ENCODE measurements at regions not wholly inside any gene's neighbourhood (a gene's known extent, or its start where the extent isn't known, plus 50 kb on each side); places are given as distances from the start of the nearest gene placed in this dataset.

GRCh38 chr1:108057541-108057940 is 92.6 kb upstream of the VAV3 start:
- ATAC-seq (ENCODE audit: low read depth in 2 of 2) (no peak), DNase-seq (no peak)
- Histone ChIP-seq H3K4me3 (ENCODE audit: low read depth, low read length) (no peak overlapping the region), H3K4me1 (ENCODE audit: control insufficient read depth, insufficient read depth, low read length, poor library complexity, severe bottlenecking) (no peaks in the 10 kb centered on the region), H3K27ac (ENCODE audit: insufficient read depth, low read length, poor library complexity, severe bottlenecking) (no peak overlapping the region), H3K27me3 (ENCODE audit: control insufficient read depth, insufficient read depth, low read length) (no peaks in the 10 kb centered on the region), H3K36me3 (ENCODE audit: control insufficient read depth, insufficient read depth, low read length) (no peaks in the 10 kb centered on the region), H3K9me3 (ENCODE audit: control insufficient read depth in 2 of 2, low read length in 2 of 2) (no peaks in the 10 kb centered on the region)
- Mint-ChIP-seq H3K36me3 (peaks cover 3% of the 10 kb centered on the region), H3K27ac (no peak overlapping the region), H3K9me3 (peaks cover 0 to 10% (median 2%) of the 10 kb centered on the region in 7 donors), H3K27me3 (peaks cover 8% of the 10 kb centered on the region), H3K4me3 (no peak overlapping the region), H3K4me1 (peaks cover 0 to 6% (median 2%) of the 10 kb centered on the region in 4 donors)

- Mint-ChIP-seq H3K4me1 (peaks cover 0 to 6% (median 2%) of the 10 kb centered on the region in 4 donors), H3K27me3 (peaks cover 8% of the 10 kb centered on the region), H3K36me3 (peaks cover under 1% of the 10 kb centered on the region), H3K4me3 (no peak overlapping the region), H3K27ac (no peak overlapping the region), H3K9me3 (peaks cover 0 to 2% (median under 1%) of the 10 kb centered on the region in 7 donors)
- H3K27me3 ChIP-seq (ENCODE audit: control insufficient read depth, insufficient read depth, low read length), result no peaks in the 10 kb centered on the region
- DNase-seq (no peak), ATAC-seq (ENCODE audit: low read depth in 2 of 2) (no peak)
- no peak overlapping the region for H3K27ac ChIP-seq (ENCODE audit: insufficient read depth, low read length, poor library complexity, severe bottlenecking)
- H3K36me3 ChIP-seq (ENCODE audit: control insufficient read depth, insufficient read depth, low read length), result no peaks in the 10 kb centered on the region
- H3K4me1 ChIP-seq (ENCODE audit: control insufficient read depth, insufficient read depth, low read length, poor library complexity, severe bottlenecking), result no peaks in the 10 kb centered on the region
- H3K9me3 ChIP-seq (ENCODE audit: control insufficient read depth in 2 of 2, low read length in 2 of 2), result no peaks in the 10 kb centered on the region
- H3K4me3 ChIP-seq (ENCODE audit: low read depth, low read length), result no peak overlapping the region
Observed at GRCh38 chr1:108056436-108056990, 91.5 kb upstream of the VAV3 start.

GRCh38 chr1:108055387-108055786 is 90.4 kb upstream of the VAV3 start:
- H3K9me3 Mint-ChIP-seq, result peaks cover 0 to 3% (median 0%) of the 10 kb centered on the region in 7 donors
- DNase-seq, result no peak

GRCh38 chr1:108054396-108054795 is 89.4 kb upstream of the VAV3 start:
- ATAC-seq (ENCODE audit: low read depth in 2 of 2), result no peak
- Histone ChIP-seq H3K36me3 (ENCODE audit: control insufficient read depth, insufficient read depth, low read length) (no peaks in the 10 kb centered on the region), H3K27ac (ENCODE audit: insufficient read depth, low read length, poor library complexity, severe bottlenecking) (no peak overlapping the region), H3K9me3 (ENCODE audit: control insufficient read depth in 2 of 2, low read length in 2 of 2) (no peaks in the 10 kb centered on the region), H3K4me3 (ENCODE audit: low read depth, low read length) (no peak overlapping the region), H3K27me3 (ENCODE audit: control insufficient read depth, insufficient read depth, low read length) (no peaks in the 10 kb centered on the region), H3K4me1 (ENCODE audit: control insufficient read depth, insufficient read depth, low read length, poor library complexity, severe bottlenecking) (peaks cover 12% of the 10 kb centered on the region)
- DNase-seq, result no peak
- H3K36me3 Mint-ChIP-seq, result no peaks in the 10 kb centered on the region
- H3K9me3 Mint-ChIP-seq, result peaks cover 0 to 5% (median 0%) of the 10 kb centered on the region in 7 donors
- no peak overlapping the region for H3K4me3 Mint-ChIP-seq
- H3K27ac Mint-ChIP-seq, result peak overlapping the region in 1 of 3 donors; percentile 5
- H3K27me3 Mint-ChIP-seq, result peaks cover 11% of the 10 kb centered on the region
- peaks cover 3 to 18% (median 15%) of the 10 kb centered on the region in 4 donors for H3K4me1 Mint-ChIP-seq

More at GRCh38 chr1:108055387-108055786, 90.4 kb upstream of the VAV3 start:
- Mint-ChIP-seq H3K36me3 (no peaks in the 10 kb centered on the region), H3K4me3 (no peak overlapping the region), H3K27ac (no peak overlapping the region), H3K4me1 (peaks cover 3 to 8% (median 6%) of the 10 kb centered on the region in 4 donors), H3K27me3 (peaks cover 8% of the 10 kb centered on the region)
- H3K27me3 ChIP-seq (ENCODE audit: control insufficient read depth, insufficient read depth, low read length), result no peaks in the 10 kb centered on the region
- peaks cover 8% of the 10 kb centered on the region for H3K4me1 ChIP-seq (ENCODE audit: control insufficient read depth, insufficient read depth, low read length, poor library complexity, severe bottlenecking)
- H3K36me3 ChIP-seq (ENCODE audit: control insufficient read depth, insufficient read depth, low read length), result no peaks in the 10 kb centered on the region
- no peak for ATAC-seq (ENCODE audit: low read depth in 2 of 2)
- H3K9me3 ChIP-seq (ENCODE audit: control insufficient read depth in 2 of 2, low read length in 2 of 2), result no peaks in the 10 kb centered on the region
- H3K4me3 ChIP-seq (ENCODE audit: low read depth, low read length), result no peak overlapping the region
- no peak overlapping the region for H3K27ac ChIP-seq (ENCODE audit: insufficient read depth, low read length, poor library complexity, severe bottlenecking)

- Mint-ChIP-seq H3K9me3 (peaks cover 0 to 6% (median 0%) of the 10 kb centered on the region in 7 donors), H3K27ac (no peak overlapping the region), H3K27me3 (peaks cover 13% of the 10 kb centered on the region), H3K36me3 (no peaks in the 10 kb centered on the region), H3K4me1 (peaks cover 3 to 20% (median 16%) of the 10 kb centered on the region in 4 donors), H3K4me3 (no peak overlapping the region)
- no peak for ATAC-seq (ENCODE audit: low read depth in 2 of 2)
- no peaks in the 10 kb centered on the region for H3K27me3 ChIP-seq (ENCODE audit: control insufficient read depth, insufficient read depth, low read length)
- no peaks in the 10 kb centered on the region for H3K9me3 ChIP-seq (ENCODE audit: control insufficient read depth in 2 of 2, low read length in 2 of 2)
- DNase-seq, result no peak
- H3K4me1 ChIP-seq (ENCODE audit: control insufficient read depth, insufficient read depth, low read length, poor library complexity, severe bottlenecking), result peaks cover 14% of the 10 kb centered on the region
- H3K27ac ChIP-seq (ENCODE audit: insufficient read depth, low read length, poor library complexity, severe bottlenecking), result no peak overlapping the region
- no peaks in the 10 kb centered on the region for H3K36me3 ChIP-seq (ENCODE audit: control insufficient read depth, insufficient read depth, low read length)
- no peak overlapping the region for H3K4me3 ChIP-seq (ENCODE audit: low read depth, low read length)
Observed at GRCh38 chr1:108053270-108054013, 88.5 kb upstream of the VAV3 start.

GRCh38 chr1:108051631-108052377 is 86.8 kb upstream of the VAV3 start:
- Mint-ChIP-seq H3K27me3 (peaks cover 7% of the 10 kb centered on the region), H3K9me3 (peaks cover 0 to 6% (median 0%) of the 10 kb centered on the region in 7 donors), H3K4me1 (peaks cover 0 to 20% (median 14%) of the 10 kb centered on the region in 4 donors), H3K4me3 (no peak overlapping the region), H3K36me3 (no peaks in the 10 kb centered on the region), H3K27ac (no peak overlapping the region)
- no peaks in the 10 kb centered on the region for H3K36me3 ChIP-seq (ENCODE audit: control insufficient read depth, insufficient read depth, low read length)
- peaks cover 1% of the 10 kb centered on the region for H3K27me3 ChIP-seq (ENCODE audit: control insufficient read depth, insufficient read depth, low read length)
- H3K27ac ChIP-seq (ENCODE audit: insufficient read depth, low read length, poor library complexity, severe bottlenecking), result no peak overlapping the region
- no peaks in the 10 kb centered on the region for H3K9me3 ChIP-seq (ENCODE audit: control insufficient read depth in 2 of 2, low read length in 2 of 2)
- H3K4me1 ChIP-seq (ENCODE audit: control insufficient read depth, insufficient read depth, low read length, poor library complexity, severe bottlenecking), result peaks cover 14% of the 10 kb centered on the region
- DNase-seq (no peak), ATAC-seq (ENCODE audit: low read depth in 2 of 2) (no peak)
- H3K4me3 ChIP-seq (ENCODE audit: low read depth, low read length), result no peak overlapping the region

GRCh38 chr1:108050911-108051629 is 86.1 kb upstream of the VAV3 start:
- no peaks in the 10 kb centered on the region for H3K9me3 ChIP-seq (ENCODE audit: control insufficient read depth in 2 of 2, low read length in 2 of 2)
- ATAC-seq (ENCODE audit: low read depth in 2 of 2), result no peak
- peaks cover 1% of the 10 kb centered on the region for H3K27me3 ChIP-seq (ENCODE audit: control insufficient read depth, insufficient read depth, low read length)
- H3K4me3 ChIP-seq (ENCODE audit: low read depth, low read length), result no peak overlapping the region
- H3K27ac ChIP-seq (ENCODE audit: insufficient read depth, low read length, poor library complexity, severe bottlenecking), result no peak overlapping the region
- peak in 2 of 3 donors; percentile 8 to 20 for DNase-seq
- peaks cover 4% of the 10 kb centered on the region for H3K27me3 Mint-ChIP-seq
- H3K4me1 Mint-ChIP-seq, result peaks cover 0 to 20% (median 13%) of the 10 kb centered on the region in 4 donors
- H3K36me3 Mint-ChIP-seq, result no peaks in the 10 kb centered on the region
- H3K9me3 Mint-ChIP-seq, result peaks cover 0 to 6% (median 0%) of the 10 kb centered on the region in 7 donors
- H3K27ac Mint-ChIP-seq, result peak overlapping the region in 1 of 3 donors; percentile 27
- H3K4me1 ChIP-seq (ENCODE audit: control insufficient read depth, insufficient read depth, low read length, poor library complexity, severe bottlenecking), result peaks cover 14% of the 10 kb centered on the region
- no peaks in the 10 kb centered on the region for H3K36me3 ChIP-seq (ENCODE audit: control insufficient read depth, insufficient read depth, low read length)
- peak overlapping the region in 2 of 4 donors; percentile 22 to 42 for H3K4me3 Mint-ChIP-seq
